Endothelial cell of umbilical vein (primary cell): ENCODE measurements at regions not wholly inside any gene's neighbourhood (a gene's known extent, or its start where the extent isn't known, plus 50 kb on each side); places are given as distances from the start of the nearest gene placed in this dataset.
A peak's percentile ranks its signal among the peaks of the same experiment; 100 is the strongest.

ENCODE experiments used
- BruUV-seq: library from RNA; stranded (reverse); fragments of 400-500 nt; replicated peaks from 2 replicates; lab custom pipeline; 2021; lab: Mats Ljungman, UMichigan
- CTCF ChIA-PET: fragments of 300-600, 350-600 bp; sonication (Branson Sonifier 250); formaldehyde crosslinking; loops from one replicate; lab custom pipeline; 2021; ENCODE audit warnings: antibody characterized with exemption, inconsistent platforms; lab: Charles Lee
- POLR2A ChIA-PET: fragments of 300-600, 350-600 bp; sonication (Branson Sonifier 250); formaldehyde crosslinking; loops from one replicate; lab custom pipeline; 2021; ENCODE audit warnings: antibody characterized with exemption, inconsistent platforms; lab: Charles Lee
- DNase-seq: peaks from one replicate; pipeline ENCODE4 v3.0.0-alpha.2; 2011; ENCODE audit warnings: low read depth, low spot score
- FAIRE-seq: peaks from 2 replicates; lab custom pipeline; 2011; peaks lifted over from hg19 to GRCh38; lab: Jason Lieb, UNC
- H2AFZ ChIP-seq: 2 replicates; pipeline ENCODE4 v1.6.0; 2012; ENCODE audit warnings: low read depth, low read length, control low read depth, inconsistent platforms
- H3K27ac ChIP-seq: 2 replicates; pipeline ENCODE4 v1.5.1; 2011; ENCODE audit warnings: low read depth, mild to moderate bottlenecking, control low read depth, low read length, moderate library complexity; ENCODE audit not compliant: insufficient read depth
- H3K27me3 ChIP-seq, 2 experiments: 2 replicates each; pipeline versions ENCODE4 v1.6.0 to v1.6.1; 2011; ENCODE audit warnings: low read length in 2 of 2, mixed read lengths in 1 of 2; ENCODE audit not compliant: control insufficient read depth in 2 of 2, insufficient read depth in 2 of 2
- H3K36me3 ChIP-seq, 2 experiments: 2 replicates in 1 of 2; 3 replicates in 1 of 2; pipeline ENCODE4 v1.5.1; 2011; ENCODE audit warnings: low read length in 2 of 2, mild to moderate bottlenecking in 1 of 2, moderate library complexity in 1 of 2; ENCODE audit not compliant: control insufficient read depth in 2 of 2, insufficient read depth in 2 of 2; ENCODE audit errors: extremely low read depth in 1 of 2
- H3K4me1 ChIP-seq: 3 replicates; pipeline ENCODE4 v1.5.1; 2011; ENCODE audit warnings: mild to moderate bottlenecking, low read length; ENCODE audit not compliant: control insufficient read depth, insufficient read depth; ENCODE audit errors: extremely low read depth
- H3K4me2 ChIP-seq: 2 replicates; pipeline ENCODE4 v1.6.1; 2011; ENCODE audit warnings: low read length, control low read depth, mixed read lengths; ENCODE audit not compliant: insufficient read depth
- H3K4me3 ChIP-seq, 3 experiments: fragments of 200-600 bp in 1 of 3; sonication (generic), shearing (Covaris generic) in 1 of 3; replicated peaks in 1 of 3; 2 replicates each; pipeline ENCODE4 v1.5.1; 2011 to 2016; ENCODE audit warnings: control low read depth in 3 of 3, low read length in 3 of 3, mild to moderate bottlenecking in 2 of 3, inconsistent platforms in 1 of 3, low read depth in 1 of 3, moderate library complexity in 1 of 3; ENCODE audit not compliant: insufficient read depth in 1 of 3
- H3K79me2 ChIP-seq: 2 replicates; pipeline ENCODE4 v1.6.0; 2012; ENCODE audit warnings: low read length, inconsistent platforms; ENCODE audit not compliant: control insufficient read depth, insufficient read depth
- H3K9ac ChIP-seq: replicated peaks from 2 replicates; pipeline ENCODE3; 2011; ENCODE audit warnings: low read length, control low read depth; ENCODE audit not compliant: insufficient read depth; ENCODE audit errors: extremely low read depth
- H3K9me1 ChIP-seq: replicated peaks from 3 replicates; pipeline ENCODE4 v1.6.0; 2011; ENCODE audit warnings: mild to moderate bottlenecking, low read length; ENCODE audit not compliant: control insufficient read depth, insufficient read depth; ENCODE audit errors: extremely low read depth
- H3K9me3 ChIP-seq: replicated peaks from 2 replicates; pipeline ENCODE4 v1.5.1; 2012; ENCODE audit warnings: low read length, inconsistent platforms; ENCODE audit not compliant: control insufficient read depth, insufficient read depth
- H4K20me1 ChIP-seq: replicated peaks from 2 replicates; pipeline ENCODE3; 2011; ENCODE audit warnings: mild to moderate bottlenecking, low read length; ENCODE audit not compliant: control insufficient read depth, insufficient read depth; ENCODE audit errors: extremely low read depth
- CTCF ChIP-seq, 2 donors: IDR thresholded peaks; 1 replicate in 1 of 2; 2 replicates in 1 of 2; pipeline ENCODE4 v1.5.1; 2011; ENCODE audit warnings: low read length in 2 of 2, mild to moderate bottlenecking in 2 of 2, moderate library complexity in 2 of 2, control low read depth in 1 of 2, inconsistent platforms in 1 of 2, low read depth in 1 of 2; ENCODE audit not compliant: insufficient read depth in 1 of 2; ENCODE audit errors: extremely low read depth in 1 of 2
- EZH2 ChIP-seq: IDR thresholded peaks from 2 replicates; pipeline ENCODE4 v1.6.1; 2012; ENCODE audit warnings: borderline replicate concordance, low read depth, mild to moderate bottlenecking, moderate library complexity, low read length, inconsistent platforms; ENCODE audit not compliant: severe bottlenecking
- FOS ChIP-seq: IDR thresholded peaks from 2 replicates; pipeline ENCODE4 v1.6.1; 2011; ENCODE audit warnings: mild to moderate bottlenecking, low read length, moderate library complexity, borderline replicate concordance; ENCODE audit not compliant: insufficient read depth
- JUN ChIP-seq: IDR thresholded peaks from 2 replicates; pipeline ENCODE4 v1.6.1; 2011; ENCODE audit warnings: borderline replicate concordance, low read depth; ENCODE audit not compliant: insufficient read length, insufficient read depth
- MAX ChIP-seq: IDR thresholded peaks from 2 replicates; pipeline ENCODE4 v1.6.1; 2011; ENCODE audit not compliant: insufficient read depth, insufficient read length
- POLR2AphosphoS5 ChIP-seq: IDR thresholded peaks from 2 replicates; pipeline ENCODE4 v1.6.1; 2012; ENCODE audit warnings: low read depth, mild to moderate bottlenecking, control low read depth, low read length, moderate library complexity; ENCODE audit not compliant: insufficient read depth
- dilution Hi-C: fragments of 300-500 bp; cut with MboI; formaldehyde crosslinking; loops from one replicate; pipeline ENCODE4 v1.15.0; 2019; ENCODE audit warnings: low sequenced_read_pairs; ENCODE audit not compliant: extremely low pct_ligation_motif_present
- intact Hi-C: fragments of 100-400 bp; cut with micrococcal nuclease; formaldehyde crosslinking; loops from one replicate; pipeline ENCODE4 v1.10.0; 2022

DNA sequence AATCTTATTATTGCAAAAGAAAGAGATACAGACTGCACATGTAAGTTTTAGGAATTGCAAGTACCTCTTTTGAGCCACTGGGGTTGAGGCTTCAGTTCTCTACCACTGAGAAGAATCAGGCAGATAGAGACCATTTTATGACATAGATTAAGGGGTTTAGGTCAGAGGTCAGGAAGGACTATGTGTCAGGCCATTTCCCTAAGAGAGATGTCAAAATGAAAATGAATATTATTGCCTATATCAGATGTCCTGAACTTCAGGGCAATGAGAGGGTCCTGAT, 113.7 kb downstream of the GATA6 start:
- no peak overlapping the region for H3K4me3 ChIP-seq
- FAIRE-seq (no peak), DNase-seq (no peak)
- dilution Hi-C loops (no loop called here), intact Hi-C loops (loop anchor here (2.0 to 5.0 kb wide), 2 partner anchors 114 kb away; partner anchors contain the start of gene GATA6)
- no peaks in the 10 kb centered on the region for H3K9me3 ChIP-seq
- H3K36me3 ChIP-seq: no peaks in the 10 kb centered on the region
- peaks cover 20% of the 10 kb centered on the region for H3K4me1 ChIP-seq
- no peaks in the 10 kb centered on the region for H3K27me3 ChIP-seq
- ChIA-PET POLR2A (no interaction called here), CTCF (interaction anchor here (1.3 to 1.6 kb wide), 3 partner anchors 11 to 64 kb away, joined by 3 to 8 read pairs (median 4); no protein-coding TSS in a partner anchor)
- no peak for TF ChIP-seq EZH2
- TF ChIP-seq CTCF (IDR thresholded peaks at IDR 0.05; ENCODE audit: extremely low read depth in 1 of 2, insufficient read depth in 1 of 2, low read depth in 1 of 2, low read length in 2 of 2): peak in 1 of 2 donors; percentile 0
- H2AFZ ChIP-seq: no peak overlapping the region
- H3K9ac ChIP-seq: peak overlapping the region; percentile 76
- H3K4me2 ChIP-seq: peak overlapping the region; percentile 62
- H3K27ac ChIP-seq: peak overlapping the region; percentile 93
- H3K9me1 ChIP-seq: no peaks in the 10 kb centered on the region
- H3K79me2 ChIP-seq: no peaks in the 10 kb centered on the region
- no peaks in the 10 kb centered on the region for H4K20me1 ChIP-seq
- TSS peak; percentile 99 for BruUV-seq

GRCh38 chr18:22282311-22283115, 113.1 kb downstream of the GATA6 start:
- no peaks in the 10 kb centered on the region for H3K36me3 ChIP-seq
- DNase-seq: peak; percentile 96
- no peaks in the 10 kb centered on the region for H3K27me3 ChIP-seq
- H3K9me1 ChIP-seq: no peaks in the 10 kb centered on the region
- peak overlapping the region; percentile 73 for H3K4me2 ChIP-seq
- H3K4me3 ChIP-seq: no peak overlapping the region
- no peaks in the 10 kb centered on the region for H4K20me1 ChIP-seq
- ChIA-PET CTCF (interaction anchor here (0.7 to 1.6 kb wide), 7 partner anchors 11 to 280 kb away, joined by 3 to 8 read pairs (median 3); no protein-coding TSS in a partner anchor), POLR2A (interaction anchor here (0.9 kb wide), 1 partner anchor 10 kb away, joined by 3 read pairs; no protein-coding TSS in a partner anchor)
- BruUV-seq: no TSS peak
- TF ChIP-seq JUN (peak; percentile 98), FOS (peak; percentile 90), CTCF (IDR thresholded peaks at IDR 0.05; ENCODE audit: extremely low read depth in 1 of 2, insufficient read depth in 1 of 2, low read depth in 1 of 2, low read length in 2 of 2) (peak in 1 of 2 donors; percentile 15), POLR2AphosphoS5 (peak; percentile 20), MAX (no peak)
- peak; percentile 93 for FAIRE-seq
- H3K9ac ChIP-seq: peak overlapping the region; percentile 76
- peaks cover 20% of the 10 kb centered on the region for H3K4me1 ChIP-seq
- no peaks in the 10 kb centered on the region for H3K9me3 ChIP-seq
- H2AFZ ChIP-seq: peak overlapping the region; percentile 64
- H3K79me2 ChIP-seq: no peaks in the 10 kb centered on the region
- H3K27ac ChIP-seq: peak overlapping the region; percentile 93
- dilution Hi-C loops: no loop called here
- intact Hi-C loops: loop anchor here (1.0 to 5.0 kb wide), 8 partner anchors 64 to 281 kb away; partner anchors contain the start of gene GATA6
